HuH-7 (cell line): ENCODE measurements at regions not wholly inside any gene's neighbourhood (a gene's known extent, or its start where the extent isn't known, plus 50 kb on each side); places are given as distances from the start of the nearest gene placed in this dataset.

Experiments used
- DNase-seq: peaks from one replicate; pipeline ENCODE4 v3.0.0; 2011; ENCODE audit warnings: low spot score

GRCh38 chr2:128690869-128691268, 372.2 kb upstream of the HS6ST1 start:
- no peak for DNase-seq

GRCh38 chr2:128691526-128691925, 372.9 kb upstream of the HS6ST1 start:
- DNase-seq, result no peak

- DNase-seq, result no peak
These were observed 374.5 kb upstream of the HS6ST1 start for GRCh38 chr2:128692895-128693742.

- DNase-seq, result no peak
These were observed 375.0 kb upstream of the HS6ST1 start for GRCh38 chr2:128693743-128694029.

- DNase-seq, result no peak
These were observed 377.1 kb upstream of the HS6ST1 start for GRCh38 chr2:128695646-128696220.

GRCh38 chr2:128696421-128696820, 377.8 kb upstream of the HS6ST1 start:
- DNase-seq, result no peak

- DNase-seq, result no peak
These were observed 382.8 kb upstream of the HS6ST1 start for GRCh38 chr2:128701418-128701817.

GRCh38 chr2:128702616-128703015, 383.9 kb upstream of the HS6ST1 start:
- DNase-seq, result no peak

- DNase-seq, result no peak
These were observed 389.6 kb upstream of the HS6ST1 start for GRCh38 chr2:128708106-128708816.

GRCh38 chr2:128710242-128710641, 391.6 kb upstream of the HS6ST1 start:
- DNase-seq, result no peak

GRCh38 chr2:128710729-128711128, 392.1 kb upstream of the HS6ST1 start:
- no peak for DNase-seq

- no peak for DNase-seq
These were observed 395.6 kb upstream of the HS6ST1 start for GRCh38 chr2:128714285-128714684.

- DNase-seq, result no peak
These were observed 396.2 kb upstream of the HS6ST1 start for GRCh38 chr2:128714851-128715312.

GRCh38 chr2:128715360-128715759, 396.7 kb upstream of the HS6ST1 start:
- DNase-seq, result no peak

- DNase-seq, result no peak
These were observed 397.6 kb upstream of the HS6ST1 start for GRCh38 chr2:128716299-128716721.

- no peak for DNase-seq
These were observed 399.4 kb upstream of the HS6ST1 start for GRCh38 chr2:128717758-128718710.

- DNase-seq, result no peak
These were observed 401.7 kb upstream of the HS6ST1 start for GRCh38 chr2:128720080-128721022.

- no peak for DNase-seq
These were observed 402.4 kb upstream of the HS6ST1 start for GRCh38 chr2:128721096-128721495.

GRCh38 chr2:128722489-128722888, 403.8 kb upstream of the HS6ST1 start:
- DNase-seq, result no peak

GRCh38 chr2:128724547-128724946, 405.9 kb upstream of the HS6ST1 start:
- DNase-seq, result no peak

GRCh38 chr2:128724972-128725371, 406.3 kb upstream of the HS6ST1 start:
- no peak for DNase-seq
